Colonic mucosa (tissue), 4 donors: ENCODE measurements at regions not wholly inside any gene's neighbourhood (a gene's known extent, or its start where the extent isn't known, plus 50 kb on each side); places are given as distances from the start of the nearest gene placed in this dataset.

Experiments used
- DNase-seq: peaks from one replicate; pipeline ENCODE4 v3.0.0-alpha.2; 2020
- H3K27ac ChIP-seq: fragments of 200-600 bp; one replicate; pipeline ENCODE4 v1.8.0; 2021
- H3K27me3 ChIP-seq: fragments of 200-600 bp; one replicate; pipeline ENCODE4 v1.8.0; 2021
- H3K36me3 ChIP-seq: fragments of 200-600 bp; one replicate; pipeline ENCODE4 v1.8.0; 2021
- H3K4me1 ChIP-seq: fragments of 200-600 bp; one replicate; pipeline ENCODE4 v1.8.0; 2021; ENCODE audit warnings: mild to moderate bottlenecking
- H3K4me3 ChIP-seq: fragments of 200-600 bp; one replicate; pipeline ENCODE4 v1.8.0; 2021
- H3K9ac ChIP-seq, 2 donors: one replicate each; pipeline ENCODE4 v1.7.0; 2013; ENCODE audit warnings: control low read depth in 2 of 2, low read depth in 2 of 2, low read length in 2 of 2
- H3K9me3 ChIP-seq: fragments of 200-600 bp; one replicate; pipeline ENCODE4 v1.8.0; 2021
- intact Hi-C: fragments of 100-400 bp; cut with DNase I; formaldehyde crosslinking; loops from one replicate; pipeline ENCODE4 v1.14.1; 2022
- TF ChIP-seq, protein P1 (sequence below): fragments of 200-600 bp; IDR thresholded peaks from one replicate; pipeline ENCODE4 v1.8.0; 2022; ENCODE audit warnings: antibody characterized with exemption, mild to moderate bottlenecking
- donor health status: healthy.
- donor health status: DM: no; HTN: no; CAD: no.
- donor health status: DM: no; HTN: no; CAD: no.

DNA sequence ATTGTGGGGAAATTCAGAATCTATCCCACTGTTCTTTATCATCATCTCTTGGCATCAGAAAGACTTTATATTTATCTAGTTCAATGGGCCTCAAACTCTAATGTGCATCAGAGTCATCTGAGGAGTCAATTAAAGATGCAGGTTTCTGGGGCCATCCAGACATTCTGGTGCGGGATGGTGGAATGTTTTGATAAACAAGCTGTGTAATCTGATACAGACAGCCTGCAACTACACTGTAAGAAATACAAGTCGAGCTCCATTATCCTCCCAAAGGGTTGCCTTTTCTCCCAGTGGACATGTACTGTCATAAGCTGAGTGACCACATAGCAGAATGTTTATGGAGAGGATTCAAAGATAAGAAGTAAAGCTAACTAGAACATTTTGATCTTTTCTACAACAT is 515.3 kb upstream of the DCC start:
- H3K27ac ChIP-seq: no peak overlapping the region
- intact Hi-C loops: no loop called here

DNA sequence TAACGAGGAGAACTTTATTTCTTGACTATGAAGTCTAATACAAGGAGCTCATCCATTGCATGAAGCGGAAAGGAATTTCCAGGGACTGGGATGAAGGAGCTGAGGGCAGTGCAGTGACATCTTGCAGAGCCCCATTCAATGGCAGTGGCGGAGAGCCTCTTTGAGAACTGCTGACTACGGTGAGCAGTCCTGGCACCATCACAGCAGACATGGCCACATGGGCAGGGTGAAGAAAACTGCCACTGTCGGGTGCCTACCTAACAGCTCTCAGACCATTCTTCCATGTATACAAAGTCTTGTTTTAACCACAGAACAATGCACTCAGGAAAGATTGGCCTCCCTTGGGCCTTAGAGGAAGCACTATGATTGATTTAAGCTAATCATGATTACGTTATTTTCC is 506.1 kb upstream of the DCC start:
- Histone ChIP-seq H3K4me3 (no peak overlapping the region), H3K9ac (no peak overlapping the region), H3K27me3 (no peaks in the 10 kb centered on the region), H3K9me3 (no peaks in the 10 kb centered on the region), H3K4me1 (no peaks in the 10 kb centered on the region), H3K27ac (no peak overlapping the region), H3K36me3 (no peaks in the 10 kb centered on the region)
- TF ChIP-seq, protein P1, sequence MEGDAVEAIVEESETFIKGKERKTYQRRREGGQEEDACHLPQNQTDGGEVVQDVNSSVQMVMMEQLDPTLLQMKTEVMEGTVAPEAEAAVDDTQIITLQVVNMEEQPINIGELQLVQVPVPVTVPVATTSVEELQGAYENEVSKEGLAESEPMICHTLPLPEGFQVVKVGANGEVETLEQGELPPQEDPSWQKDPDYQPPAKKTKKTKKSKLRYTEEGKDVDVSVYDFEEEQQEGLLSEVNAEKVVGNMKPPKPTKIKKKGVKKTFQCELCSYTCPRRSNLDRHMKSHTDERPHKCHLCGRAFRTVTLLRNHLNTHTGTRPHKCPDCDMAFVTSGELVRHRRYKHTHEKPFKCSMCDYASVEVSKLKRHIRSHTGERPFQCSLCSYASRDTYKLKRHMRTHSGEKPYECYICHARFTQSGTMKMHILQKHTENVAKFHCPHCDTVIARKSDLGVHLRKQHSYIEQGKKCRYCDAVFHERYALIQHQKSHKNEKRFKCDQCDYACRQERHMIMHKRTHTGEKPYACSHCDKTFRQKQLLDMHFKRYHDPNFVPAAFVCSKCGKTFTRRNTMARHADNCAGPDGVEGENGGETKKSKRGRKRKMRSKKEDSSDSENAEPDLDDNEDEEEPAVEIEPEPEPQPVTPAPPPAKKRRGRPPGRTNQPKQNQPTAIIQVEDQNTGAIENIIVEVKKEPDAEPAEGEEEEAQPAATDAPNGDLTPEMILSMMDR: no peak
- DNase-seq: no peak
- intact Hi-C loops: no loop called here

More for the DNA sequence above, 515.3 kb upstream of the DCC start:
- DNase-seq: no peak
- Histone ChIP-seq H3K9me3 (no peaks in the 10 kb centered on the region), H3K9ac (no peak overlapping the region), H3K36me3 (no peaks in the 10 kb centered on the region), H3K4me3 (no peak overlapping the region), H3K4me1 (no peaks in the 10 kb centered on the region), H3K27me3 (no peaks in the 10 kb centered on the region)
- TF ChIP-seq, protein P1: no peak

DNA sequence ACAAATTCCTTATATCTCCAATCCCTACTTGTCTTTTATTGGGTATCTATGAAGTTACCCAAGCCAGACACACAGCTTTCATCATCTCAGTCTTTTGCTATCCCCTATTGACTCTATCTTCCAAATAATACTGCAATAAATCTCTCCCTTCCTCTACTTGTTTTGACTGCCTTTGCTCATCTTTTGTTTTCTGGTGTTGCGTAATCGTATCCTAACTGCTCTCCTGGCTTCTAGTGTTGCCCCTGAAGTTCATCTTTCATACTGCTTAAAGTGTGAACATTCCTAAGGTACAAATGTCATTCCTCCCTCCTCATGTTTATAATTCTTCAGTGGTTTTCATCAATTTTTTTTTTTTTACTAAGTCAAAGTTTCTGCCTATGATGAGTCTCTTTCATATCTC is 491.3 kb upstream of the DCC start:
- H3K36me3 ChIP-seq: no peaks in the 10 kb centered on the region
- no peaks in the 10 kb centered on the region for H3K4me1 ChIP-seq
- no peak overlapping the region for H3K4me3 ChIP-seq
- H3K27me3 ChIP-seq: no peaks in the 10 kb centered on the region
- TF ChIP-seq, protein P1: no peak
- no peaks in the 10 kb centered on the region for H3K9me3 ChIP-seq
- H3K9ac ChIP-seq: no peak overlapping the region
- intact Hi-C loops: no loop called here
- DNase-seq: no peak
- H3K27ac ChIP-seq: no peak overlapping the region

DNA sequence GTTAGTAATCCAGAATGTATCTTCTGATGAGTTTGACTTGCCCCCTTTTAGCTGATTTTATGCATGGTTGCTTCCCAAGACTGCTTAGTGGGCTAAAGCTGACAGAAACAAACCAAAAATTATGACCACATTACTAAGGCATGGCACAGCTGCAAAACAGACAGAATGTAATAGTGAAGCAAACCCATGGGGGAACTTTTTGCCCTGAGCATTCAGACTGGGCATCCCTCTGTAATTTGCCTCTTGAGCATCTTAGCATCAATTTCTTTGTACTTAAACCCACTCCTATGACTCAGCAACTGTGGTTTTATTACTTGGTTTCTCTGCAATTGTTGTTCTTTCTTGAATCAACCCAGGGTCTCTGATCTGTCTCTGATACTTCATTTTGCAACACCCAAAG is 487.3 kb upstream of the DCC start:
- Histone ChIP-seq H3K9ac (no peak overlapping the region), H3K4me3 (no peak overlapping the region), H3K4me1 (no peaks in the 10 kb centered on the region), H3K9me3 (no peaks in the 10 kb centered on the region), H3K27me3 (no peaks in the 10 kb centered on the region), H3K36me3 (no peaks in the 10 kb centered on the region), H3K27ac (no peak overlapping the region)
- DNase-seq: no peak
- TF ChIP-seq, protein P1: no peak
- intact Hi-C loops: no loop called here

DNA sequence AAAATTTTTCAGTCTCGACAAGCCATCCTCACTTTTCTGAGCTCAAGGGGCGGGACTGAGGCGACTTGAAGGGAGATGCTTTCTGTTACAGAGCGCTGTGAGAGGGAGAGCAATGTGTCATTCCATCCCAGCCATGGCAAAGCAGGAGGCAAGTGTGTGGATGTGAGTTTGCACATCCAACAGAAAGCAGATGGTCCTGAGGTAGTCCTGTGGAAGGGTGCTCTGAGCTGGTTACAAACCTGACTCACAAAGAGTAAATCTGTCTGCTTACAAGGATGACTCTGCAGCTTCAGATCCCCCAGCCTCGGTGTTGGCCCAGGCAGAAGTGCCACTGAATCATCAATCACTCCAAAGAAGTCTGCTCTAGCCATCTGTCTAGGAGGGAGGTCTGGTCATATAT is 482.0 kb upstream of the DCC start:
- Histone ChIP-seq H3K4me1 (no peaks in the 10 kb centered on the region), H3K4me3 (no peak overlapping the region), H3K36me3 (no peaks in the 10 kb centered on the region), H3K27ac (no peak overlapping the region), H3K9me3 (no peaks in the 10 kb centered on the region), H3K9ac (no peak overlapping the region), H3K27me3 (no peaks in the 10 kb centered on the region)
- intact Hi-C loops: no loop called here
- no peak for DNase-seq
- TF ChIP-seq, protein P1: no peak

DNA sequence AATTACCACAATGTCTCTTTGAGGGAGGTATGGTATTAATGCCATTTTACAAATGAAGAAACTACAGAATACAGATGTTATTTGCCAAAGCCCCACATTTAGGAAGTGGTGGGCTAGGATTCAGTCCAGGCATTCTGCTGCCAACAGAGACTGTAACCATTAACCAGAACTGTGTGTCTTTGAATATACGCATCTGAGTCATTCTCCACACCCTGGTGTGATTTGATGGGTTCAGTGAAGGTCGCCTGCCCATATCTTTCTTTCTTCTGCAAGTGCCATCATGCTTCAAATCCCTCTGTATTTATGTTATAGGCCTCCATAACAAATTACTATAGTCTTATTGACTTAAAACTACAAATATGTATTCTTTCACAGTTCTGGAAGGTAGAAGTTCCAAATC is 479.0 kb upstream of the DCC start:
- no peak for DNase-seq
- Histone ChIP-seq H3K9me3 (no peaks in the 10 kb centered on the region), H3K36me3 (no peaks in the 10 kb centered on the region), H3K27me3 (no peaks in the 10 kb centered on the region), H3K27ac (no peak overlapping the region), H3K4me1 (no peaks in the 10 kb centered on the region), H3K4me3 (no peak overlapping the region), H3K9ac (no peak overlapping the region)
- TF ChIP-seq, protein P1: no peak
- intact Hi-C loops: no loop called here
